ENCODE measurements at regions not wholly inside any gene's neighbourhood (a gene's known extent, or its start where the extent isn't known, plus 50 kb on each side); places are given as distances from the start of the nearest gene placed in this dataset.

DNA sequence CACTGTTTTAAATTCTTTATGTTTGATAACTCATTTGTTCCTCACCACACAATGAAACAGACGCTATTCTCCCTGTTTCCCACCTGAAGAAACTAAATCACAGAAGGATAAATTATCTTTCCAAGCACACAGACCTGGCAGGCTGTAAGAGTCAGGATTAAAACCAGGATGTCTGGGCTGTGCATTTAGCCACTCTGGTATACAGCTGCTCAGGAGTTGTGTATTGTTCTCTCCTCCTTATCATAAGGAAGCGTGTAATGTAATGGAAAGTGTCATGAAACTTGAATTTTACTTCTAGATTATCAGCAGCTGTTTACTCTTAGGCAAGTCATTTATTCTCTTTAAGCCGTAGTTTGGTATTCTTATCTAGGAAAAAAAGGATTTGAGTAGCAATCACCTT, 154.8 kb upstream of the LRIG3 start:
- H3K36me3 ChIP-seq (ENCODE audit: insufficient read depth, low read length) = no peaks in the 10 kb centered on the region
- no peaks in the 10 kb centered on the region for H3K79me2 ChIP-seq (ENCODE audit: insufficient read depth, low read depth, low read length)
- no peak for DNase-seq (ENCODE audit: low spot score)
- H3K9me3 ChIP-seq (ENCODE audit: low read length) = no peaks in the 10 kb centered on the region
- H3K4me1 ChIP-seq (ENCODE audit: insufficient read depth, low read length, poor library complexity, severe bottlenecking) = no peaks in the 10 kb centered on the region
- TF ChIP-seq, protein P1, sequence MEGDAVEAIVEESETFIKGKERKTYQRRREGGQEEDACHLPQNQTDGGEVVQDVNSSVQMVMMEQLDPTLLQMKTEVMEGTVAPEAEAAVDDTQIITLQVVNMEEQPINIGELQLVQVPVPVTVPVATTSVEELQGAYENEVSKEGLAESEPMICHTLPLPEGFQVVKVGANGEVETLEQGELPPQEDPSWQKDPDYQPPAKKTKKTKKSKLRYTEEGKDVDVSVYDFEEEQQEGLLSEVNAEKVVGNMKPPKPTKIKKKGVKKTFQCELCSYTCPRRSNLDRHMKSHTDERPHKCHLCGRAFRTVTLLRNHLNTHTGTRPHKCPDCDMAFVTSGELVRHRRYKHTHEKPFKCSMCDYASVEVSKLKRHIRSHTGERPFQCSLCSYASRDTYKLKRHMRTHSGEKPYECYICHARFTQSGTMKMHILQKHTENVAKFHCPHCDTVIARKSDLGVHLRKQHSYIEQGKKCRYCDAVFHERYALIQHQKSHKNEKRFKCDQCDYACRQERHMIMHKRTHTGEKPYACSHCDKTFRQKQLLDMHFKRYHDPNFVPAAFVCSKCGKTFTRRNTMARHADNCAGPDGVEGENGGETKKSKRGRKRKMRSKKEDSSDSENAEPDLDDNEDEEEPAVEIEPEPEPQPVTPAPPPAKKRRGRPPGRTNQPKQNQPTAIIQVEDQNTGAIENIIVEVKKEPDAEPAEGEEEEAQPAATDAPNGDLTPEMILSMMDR (conservative IDR thresholded peaks at IDR 0.05; ENCODE audit: low read length) = no peak
- no peak for TF ChIP-seq EZH2phosphoT487 (IDR thresholded peaks at IDR 0.05; ENCODE audit: borderline replicate concordance, low read depth, low read length)
- no peaks in the 10 kb centered on the region for H3K9me2 ChIP-seq (ENCODE audit: insufficient read depth, low read length)
- intact Hi-C loops (cut with micrococcal nuclease; ENCODE audit: unreplicated experiment) = no loop called here
- no TSS peak for BruUV-seq (replicated peaks)
- H3K27ac ChIP-seq (ENCODE audit: low read depth, low read length, poor library complexity, severe bottlenecking) = no peak overlapping the region
- POLR2A ChIA-PET = no interaction called here
- CTCF ChIA-PET (ENCODE audit: unreplicated experiment) = no interaction called here
- no peak overlapping the region for H2AFZ ChIP-seq (ENCODE audit: low read length)
- H4K20me1 ChIP-seq (ENCODE audit: insufficient read depth, low read length) = no peaks in the 10 kb centered on the region
- H3K4me3 ChIP-seq (ENCODE audit: low read depth, low read length, poor library complexity, severe bottlenecking) = no peak overlapping the region
- H3K4me2 ChIP-seq (ENCODE audit: low read length) = no peak overlapping the region

DNA sequence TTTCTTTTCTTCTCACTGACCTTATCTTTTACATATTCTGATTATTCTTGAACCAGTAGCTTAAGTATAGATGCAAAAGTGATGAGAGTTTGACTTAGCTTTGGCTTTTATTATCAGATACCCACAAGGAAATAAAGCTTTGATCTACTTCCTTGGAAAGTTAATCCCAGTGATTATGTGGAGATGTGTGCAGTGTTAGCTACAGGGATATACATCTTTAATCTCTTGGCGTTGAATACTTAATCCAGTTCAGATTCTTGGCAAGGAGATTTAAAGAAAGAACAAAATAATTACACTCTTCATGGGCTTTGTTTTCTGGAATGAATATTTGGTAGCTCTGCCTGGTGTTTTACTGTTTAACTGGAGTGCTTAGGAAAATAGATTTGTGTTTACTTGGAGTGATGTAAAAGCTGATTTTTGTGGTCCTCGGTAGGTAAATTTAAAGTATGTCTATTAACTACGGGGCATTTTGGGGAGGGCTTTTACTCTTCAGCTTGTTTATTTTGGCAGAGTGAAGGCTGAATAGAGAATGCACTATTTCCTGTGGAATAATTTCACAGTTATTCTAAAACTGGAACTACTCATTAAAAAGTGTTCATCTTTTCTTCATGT, 150.1 kb upstream of the LRIG3 start:
- no peaks in the 10 kb centered on the region for H3K79me2 ChIP-seq (ENCODE audit: insufficient read depth, low read depth, low read length)
- no peak overlapping the region for H2AFZ ChIP-seq (ENCODE audit: low read length)
- no peaks in the 10 kb centered on the region for H3K9me3 ChIP-seq (ENCODE audit: low read length)
- CTCF ChIA-PET (ENCODE audit: unreplicated experiment) = no interaction called here
- intact Hi-C loops (cut with micrococcal nuclease; ENCODE audit: unreplicated experiment) = no loop called here
- no peak overlapping the region for H3K4me3 ChIP-seq (ENCODE audit: low read depth, low read length, poor library complexity, severe bottlenecking)
- no peaks in the 10 kb centered on the region for H3K4me1 ChIP-seq (ENCODE audit: insufficient read depth, low read length, poor library complexity, severe bottlenecking)
- no peaks in the 10 kb centered on the region for H3K36me3 ChIP-seq (ENCODE audit: insufficient read depth, low read length)
- H3K9me2 ChIP-seq (ENCODE audit: insufficient read depth, low read length) = no peaks in the 10 kb centered on the region
- no peak overlapping the region for H3K27ac ChIP-seq (ENCODE audit: low read depth, low read length, poor library complexity, severe bottlenecking)
- BruUV-seq (replicated peaks) = no TSS peak
- H4K20me1 ChIP-seq (ENCODE audit: insufficient read depth, low read length) = no peaks in the 10 kb centered on the region
- POLR2A ChIA-PET = no interaction called here
- H3K4me2 ChIP-seq (ENCODE audit: low read length) = no peak overlapping the region
- DNase-seq (ENCODE audit: low spot score) = no peak
- no peak for TF ChIP-seq EZH2phosphoT487 (IDR thresholded peaks at IDR 0.05; ENCODE audit: borderline replicate concordance, low read depth, low read length)
- TF ChIP-seq, protein P1 (conservative IDR thresholded peaks at IDR 0.05; ENCODE audit: low read length) = no peak

DNA sequence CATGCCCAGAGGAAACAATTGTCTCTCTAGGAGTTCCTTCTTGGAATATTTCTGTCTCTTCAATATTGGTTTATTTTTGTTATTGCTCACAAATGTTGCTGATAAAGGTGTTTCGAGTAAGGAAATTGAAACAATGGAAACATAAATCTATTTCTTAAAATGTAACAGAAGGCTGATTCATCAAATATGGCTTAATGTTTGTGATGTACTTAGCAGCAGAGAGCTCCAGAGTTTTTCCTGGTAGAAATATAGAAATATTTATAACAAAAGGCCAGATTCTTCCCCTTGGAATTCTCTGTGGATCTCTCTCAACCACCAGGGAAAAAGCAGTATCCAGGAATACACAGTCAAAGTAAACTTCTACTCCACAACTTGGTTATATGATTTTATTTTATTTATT, 149.2 kb upstream of the LRIG3 start:
- Histone ChIP-seq H3K4me2 (ENCODE audit: low read length) (no peak overlapping the region), H4K20me1 (ENCODE audit: insufficient read depth, low read length) (no peaks in the 10 kb centered on the region), H3K36me3 (ENCODE audit: insufficient read depth, low read length) (no peaks in the 10 kb centered on the region), H2AFZ (ENCODE audit: low read length) (no peak overlapping the region), H3K9me2 (ENCODE audit: insufficient read depth, low read length) (no peaks in the 10 kb centered on the region), H3K79me2 (ENCODE audit: insufficient read depth, low read depth, low read length) (no peaks in the 10 kb centered on the region), H3K4me3 (ENCODE audit: low read depth, low read length, poor library complexity, severe bottlenecking) (no peak overlapping the region), H3K9me3 (ENCODE audit: low read length) (no peaks in the 10 kb centered on the region), H3K27ac (ENCODE audit: low read depth, low read length, poor library complexity, severe bottlenecking) (no peak overlapping the region), H3K4me1 (ENCODE audit: insufficient read depth, low read length, poor library complexity, severe bottlenecking) (no peaks in the 10 kb centered on the region)
- intact Hi-C loops (cut with micrococcal nuclease; ENCODE audit: unreplicated experiment) = no loop called here
- no TSS peak for BruUV-seq (replicated peaks)
- DNase-seq (ENCODE audit: low spot score) = no peak
- CTCF ChIA-PET (ENCODE audit: unreplicated experiment) = no interaction called here
- TF ChIP-seq EZH2phosphoT487 (IDR thresholded peaks at IDR 0.05; ENCODE audit: borderline replicate concordance, low read depth, low read length) = no peak
- TF ChIP-seq, protein P1 (conservative IDR thresholded peaks at IDR 0.05; ENCODE audit: low read length) = no peak
- POLR2A ChIA-PET = interaction anchor here (0.6 kb wide), 1 partner anchor 33 kb away, joined by 4 read pairs; no protein-coding TSS in a partner anchor
